Right ventricle myocardium superior (tissue), 1 donor: ENCODE measurements at regions not wholly inside any gene's neighbourhood (a gene's known extent, or its start where the extent isn't known, plus 50 kb on each side); places are given as distances from the start of the nearest gene placed in this dataset.
"Not testable (repeated sequence)": the region's sequence is repeated elsewhere in the genome, so short reads cannot be mapped to it uniquely, and the experiment has no call there.

Experiments
- ATAC-seq: fragments of 200-7000 bp; cut with Tn5 transposase; one replicate; pipeline ENCODE4 v1.9.1; 2020; ENCODE audit warnings: mild to moderate bottlenecking; ENCODE audit not compliant: poor library complexity
- DNase-seq: peaks from one replicate; pipeline ENCODE4 v3.0.0-alpha.2; 2020
- intact Hi-C: fragments of 100-400 bp; cut with DNase I; formaldehyde crosslinking; loops from one replicate; pipeline ENCODE4 v1.11.2; 2022
- donor health status: DM: no; HTN: yes; CAD: no; lungs with severe emphysema.

DNA sequence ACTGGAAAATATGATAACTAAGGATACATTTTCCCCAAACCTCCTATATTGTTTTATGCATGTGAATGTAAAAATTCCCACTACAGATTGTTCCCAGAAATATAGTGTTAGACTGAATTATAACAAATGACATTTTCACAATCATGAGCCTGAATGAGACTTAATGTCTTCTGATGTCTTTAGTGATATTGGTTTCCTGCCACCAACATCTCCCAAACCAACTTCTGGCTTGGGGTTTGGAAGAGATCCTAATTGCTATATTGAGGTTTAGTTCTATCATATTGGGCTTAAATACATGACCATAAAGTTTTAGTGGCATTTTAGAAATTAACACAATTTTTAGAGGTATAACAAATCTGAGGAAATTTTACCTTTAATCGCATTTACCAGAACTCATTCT lies 445.3 kb upstream of the CCDC54 start:
- ATAC-seq (no peak), DNase-seq (no peak)
- intact Hi-C loops, result no loop called here

GRCh38 chr3:106936337-106936736 lies 440.9 kb upstream of the CCDC54 start:
- intact Hi-C loops, result no loop called here
- ATAC-seq (no peak), DNase-seq (no peak)

GRCh38 chr3:106942051-106942450 lies 435.2 kb upstream of the CCDC54 start:
- no peak for ATAC-seq
- no peak for DNase-seq
- intact Hi-C loops, result no loop called here

DNA sequence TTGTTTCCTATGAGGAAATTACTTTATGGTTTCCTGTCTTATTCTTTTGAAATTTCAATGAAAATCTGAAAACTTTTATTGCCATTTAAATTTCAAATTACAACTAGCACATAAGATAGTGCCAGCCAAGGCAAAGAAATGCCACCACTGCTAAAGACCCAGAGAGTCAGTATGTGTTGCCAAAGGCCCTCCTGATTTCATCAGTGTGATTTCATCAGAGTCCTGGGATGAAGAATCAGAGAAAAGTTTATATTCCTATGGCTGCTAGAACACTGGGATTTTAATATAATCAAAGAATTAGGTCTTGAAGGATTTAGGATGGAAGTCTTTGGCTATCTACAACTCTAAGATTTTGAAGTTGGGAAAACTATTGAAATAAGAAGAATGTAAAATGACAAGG lies 434.2 kb upstream of the CCDC54 start:
- ATAC-seq (no peak), DNase-seq (no peak)
- intact Hi-C loops, result no loop called here

DNA sequence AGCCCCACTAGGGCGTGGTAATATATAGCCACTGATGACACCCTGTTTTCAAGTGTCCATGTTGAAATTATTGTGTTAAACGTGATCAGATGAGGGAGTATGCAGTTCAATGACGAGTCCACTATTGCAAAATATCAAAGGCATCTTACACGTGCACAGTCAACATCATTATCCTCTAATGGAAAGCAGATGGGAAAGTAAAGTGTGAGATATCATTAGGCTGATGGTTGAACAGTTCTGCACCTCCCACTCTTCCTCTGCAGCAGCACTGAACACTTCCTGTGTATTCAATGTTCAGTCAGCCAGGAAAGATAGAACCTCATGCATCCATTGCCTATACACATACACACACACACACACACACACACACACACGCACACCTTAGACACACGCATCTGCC lies 431.8 kb upstream of the CCDC54 start:
- intact Hi-C loops, result no loop called here
- DNase-seq (no peak), ATAC-seq (no peak)

- ATAC-seq (no peak), DNase-seq (no peak)
- intact Hi-C loops, result no loop called here
These were observed 430.4 kb upstream of the CCDC54 start for GRCh38 chr3:106946866-106947265.

GRCh38 chr3:106957029-106957428 lies 420.2 kb upstream of the CCDC54 start:
- ATAC-seq, result no peak
- intact Hi-C loops, result no loop called here
- no peak for DNase-seq

GRCh38 chr3:106962993-106963392 lies 414.2 kb upstream of the CCDC54 start:
- ATAC-seq (no peak), DNase-seq (no peak)
- intact Hi-C loops, result no loop called here

DNA sequence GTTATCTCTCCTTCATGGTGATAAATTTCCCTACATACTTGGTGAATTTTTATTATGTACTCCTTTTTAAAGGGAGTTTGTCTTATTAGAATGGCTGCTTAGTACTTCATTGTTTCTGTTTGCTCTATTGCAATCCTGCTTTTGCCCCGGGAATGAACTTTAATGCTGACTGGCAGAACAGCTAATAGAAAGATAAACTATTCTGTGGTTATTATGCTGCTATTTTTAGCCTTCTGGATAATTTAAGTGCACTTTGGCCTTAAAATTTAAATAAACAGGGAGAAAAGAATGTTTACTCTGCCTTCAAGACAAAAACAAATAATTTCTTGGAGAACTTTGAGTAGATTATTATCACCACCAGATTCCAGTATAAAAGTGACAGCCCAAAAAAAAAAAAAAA lies 413.8 kb upstream of the CCDC54 start:
- ATAC-seq (peak; percentile 89), DNase-seq (no peak)
- intact Hi-C loops, result no loop called here

GRCh38 chr3:106965307-106965706 lies 411.9 kb upstream of the CCDC54 start:
- ATAC-seq (peak; percentile 73), DNase-seq (no peak)
- intact Hi-C loops, result no loop called here

- DNase-seq (no peak), ATAC-seq (no peak)
- intact Hi-C loops, result no loop called here
These were observed 407.6 kb upstream of the CCDC54 start for GRCh38 chr3:106969596-106969995.

DNA sequence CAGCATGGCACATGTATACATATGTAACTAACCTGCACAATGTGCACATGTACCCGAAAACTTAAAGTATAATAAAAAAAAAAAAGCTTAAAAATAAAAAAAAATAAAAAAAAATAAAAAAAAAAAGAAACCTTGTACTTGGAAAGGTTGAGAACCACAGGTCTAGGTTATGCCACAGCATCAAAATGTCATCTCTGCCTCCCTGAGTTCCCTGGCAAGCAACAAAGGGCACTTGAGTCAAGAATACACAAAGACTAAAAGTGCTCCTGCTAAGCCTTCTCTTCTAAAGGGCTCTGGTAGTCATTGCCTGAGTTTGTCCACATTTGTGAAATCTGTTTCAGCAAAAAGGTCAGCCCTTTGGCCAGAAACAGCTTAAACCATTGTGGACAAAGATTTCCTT lies 395.8 kb upstream of the CCDC54 start:
- intact Hi-C loops, result no loop called here
- DNase-seq, result no peak
- no peak for ATAC-seq

DNA sequence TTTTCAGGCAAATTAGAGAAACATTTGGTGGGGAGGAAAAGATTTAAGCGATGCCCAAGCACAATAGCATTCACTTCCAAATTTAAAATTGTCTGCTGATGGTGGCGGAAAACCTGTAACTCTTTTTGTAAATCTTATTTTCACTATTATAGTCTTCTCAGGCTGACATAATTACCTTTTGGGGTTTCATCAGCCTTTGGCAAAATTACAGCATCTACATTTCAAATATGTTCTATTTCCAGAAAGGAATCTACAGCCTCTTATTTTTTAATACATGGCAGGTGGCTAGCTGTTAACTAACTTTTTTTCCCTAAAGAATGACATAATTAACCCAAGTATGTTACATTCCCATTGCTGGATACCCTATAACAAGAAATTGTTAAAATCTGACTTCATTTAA lies 391.5 kb upstream of the CCDC54 start:
- ATAC-seq (no peak), DNase-seq (no peak)
- intact Hi-C loops, result no loop called here

- DNase-seq, intact Hi-C loops, ATAC-seq: not testable (repeated sequence)
These were observed 378.2 kb upstream of the CCDC54 start for GRCh38 chr3:106998841-106999682.

DNA sequence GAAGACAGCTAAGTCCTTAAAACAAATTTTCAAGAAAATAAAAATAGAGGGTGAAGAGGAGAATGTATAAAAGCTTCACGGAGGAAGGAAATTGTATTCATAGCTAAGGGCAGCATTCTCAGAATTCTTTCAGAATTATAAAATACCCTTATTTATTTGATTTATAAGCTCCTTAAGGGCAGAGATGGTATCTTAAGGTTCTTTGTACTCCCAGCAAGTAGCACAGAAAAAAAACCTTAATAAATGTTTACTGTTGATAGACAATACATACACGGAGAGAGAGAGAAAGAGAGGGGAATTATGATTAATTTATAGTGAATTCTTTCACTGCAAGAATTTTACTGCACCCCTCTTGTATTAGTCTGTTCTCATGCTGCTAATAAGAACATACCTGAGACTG lies 375.6 kb upstream of the CCDC54 start:
- no peak for ATAC-seq
- DNase-seq, result no peak
- intact Hi-C loops, result no loop called here

DNA sequence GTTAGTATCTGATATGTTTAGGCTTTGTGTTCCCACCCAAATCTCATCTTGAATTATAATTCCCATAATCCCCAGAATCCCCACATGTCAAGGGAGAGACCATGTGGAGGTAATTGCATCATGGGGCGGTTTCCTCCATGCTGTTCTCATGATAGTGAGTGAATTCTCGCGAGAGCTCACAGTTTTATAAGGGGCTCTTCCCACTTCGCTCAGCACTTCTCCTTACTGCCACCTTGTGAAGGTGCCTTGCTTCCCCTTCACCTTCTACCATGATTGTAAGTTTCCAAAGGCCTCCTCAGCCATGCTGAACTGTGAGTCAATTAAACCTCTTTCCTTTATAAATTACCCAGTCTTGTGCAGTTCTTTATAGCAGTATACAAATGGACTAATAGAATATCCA lies 371.9 kb upstream of the CCDC54 start:
- intact Hi-C loops, DNase-seq, ATAC-seq: not testable (repeated sequence)

GRCh38 chr3:107008213-107008612 lies 369.0 kb upstream of the CCDC54 start:
- intact Hi-C loops, result no loop called here

GRCh38 chr3:107013641-107014040 lies 363.6 kb upstream of the CCDC54 start:
- intact Hi-C loops, result no loop called here
- ATAC-seq, result no peak

More at GRCh38 chr3:107008213-107008612, 369.0 kb upstream of the CCDC54 start:
- ATAC-seq (no peak), DNase-seq (no peak)

GRCh38 chr3:107024551-107025026 lies 352.6 kb upstream of the CCDC54 start:
- ATAC-seq (no peak), DNase-seq (no peak)
- intact Hi-C loops, result no loop called here

More at GRCh38 chr3:107013641-107014040, 363.6 kb upstream of the CCDC54 start:
- no peak for DNase-seq

DNA sequence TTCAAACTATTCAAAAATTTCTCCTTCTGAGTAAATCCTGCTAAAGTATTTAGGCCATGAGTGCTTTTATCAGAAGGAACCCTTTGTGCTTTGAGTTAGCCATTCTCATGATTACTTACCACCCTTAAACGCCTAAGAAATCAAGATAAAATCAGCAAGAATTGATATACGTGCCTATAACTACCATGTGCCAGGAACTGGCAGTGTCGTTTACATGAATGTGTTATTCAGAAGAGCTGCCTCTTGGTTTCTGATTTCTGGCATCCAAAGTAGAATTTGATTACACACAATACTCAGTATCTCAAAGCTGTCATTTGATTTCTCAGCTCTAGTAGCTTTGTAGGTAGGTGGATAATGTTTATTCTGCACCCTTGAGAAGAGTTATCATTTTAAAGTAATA lies 351.3 kb upstream of the CCDC54 start:
- ATAC-seq (no peak), DNase-seq (no peak)
- intact Hi-C loops, result no loop called here

- intact Hi-C loops, result no loop called here
- DNase-seq (no peak), ATAC-seq (no peak)
These were observed 349.2 kb upstream of the CCDC54 start for GRCh38 chr3:107028086-107028485.
